ENCODE measurements at regions not wholly inside any gene's neighbourhood (a gene's known extent, or its start where the extent isn't known, plus 50 kb on each side); places are given as distances from the start of the nearest gene placed in this dataset.

- no peak for DNase-seq (ENCODE audit: low read depth)
These were observed 89.0 kb upstream of the PHYHIPL start for GRCh38 chr10:59087486-59087885.

- no peak for DNase-seq (ENCODE audit: low read depth)
These were observed 87.4 kb upstream of the PHYHIPL start for GRCh38 chr10:59088912-59089573.

GRCh38 chr10:59090817-59091622 lies 85.4 kb upstream of the PHYHIPL start:
- DNase-seq (ENCODE audit: low read depth): no peak

GRCh38 chr10:59093461-59093860 lies 83.0 kb upstream of the PHYHIPL start:
- no peak for DNase-seq (ENCODE audit: low read depth)

- DNase-seq (ENCODE audit: low read depth): no peak
These were observed 79.8 kb upstream of the PHYHIPL start for GRCh38 chr10:59096631-59097030.

DNA sequence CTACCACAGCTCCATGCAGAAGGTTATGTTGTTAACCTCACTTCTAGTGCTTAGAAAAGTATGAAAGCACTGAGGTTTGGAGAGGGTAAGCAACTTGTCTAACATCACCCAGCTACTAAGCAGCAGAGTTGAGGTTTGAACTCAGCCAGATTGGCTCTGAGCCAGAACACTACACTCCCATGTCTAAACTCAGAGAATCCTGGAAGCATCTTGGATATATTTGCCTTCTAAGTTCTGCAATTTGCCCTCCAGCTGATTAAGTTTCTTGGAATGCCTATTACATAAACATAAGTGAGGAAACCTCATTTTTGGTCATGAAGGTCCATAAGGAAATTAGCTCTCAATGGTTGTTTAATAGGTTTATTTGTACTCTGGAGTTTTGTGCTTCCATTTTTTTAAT lies 78.1 kb upstream of the PHYHIPL start:
- DNase-seq (ENCODE audit: low read depth): peak; percentile 67

- DNase-seq (ENCODE audit: low read depth): peak; percentile 49
These were observed 77.5 kb upstream of the PHYHIPL start for GRCh38 chr10:59098831-59099452.

- DNase-seq (ENCODE audit: low read depth): no peak
These were observed 77.0 kb upstream of the PHYHIPL start for GRCh38 chr10:59099481-59099880.

GRCh38 chr10:59102394-59102793 lies 74.0 kb upstream of the PHYHIPL start:
- no peak for DNase-seq (ENCODE audit: low read depth)

DNA sequence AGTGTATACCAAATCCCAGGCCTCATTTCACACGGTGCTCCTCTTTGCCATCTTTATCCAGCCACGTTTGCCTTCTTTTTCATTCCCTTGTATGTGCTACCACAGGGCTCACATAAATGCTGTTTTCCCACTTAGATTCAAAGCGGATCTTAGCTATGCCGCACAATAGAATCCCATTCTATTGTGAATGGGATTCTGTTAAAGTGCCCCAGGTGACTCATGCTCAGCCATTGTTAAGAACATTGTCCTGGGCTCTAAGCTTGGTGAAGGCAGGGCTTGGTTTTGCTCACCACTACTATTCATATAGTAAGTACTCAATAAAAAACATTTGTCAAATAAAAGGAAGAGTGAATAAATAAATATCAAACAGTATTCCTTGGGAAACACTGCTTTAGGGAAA lies 72.3 kb upstream of the PHYHIPL start:
- no peak for DNase-seq (ENCODE audit: low read depth)

- no peak for DNase-seq (ENCODE audit: low read depth)
These were observed 70.0 kb upstream of the PHYHIPL start for GRCh38 chr10:59106441-59106840.

GRCh38 chr10:59107147-59107546 lies 69.3 kb upstream of the PHYHIPL start:
- DNase-seq (ENCODE audit: low read depth): no peak

GRCh38 chr10:59108296-59108870 lies 68.1 kb upstream of the PHYHIPL start:
- DNase-seq (ENCODE audit: low read depth): no peak

GRCh38 chr10:59108886-59109288 lies 67.6 kb upstream of the PHYHIPL start:
- no peak for DNase-seq (ENCODE audit: low read depth)

DNA sequence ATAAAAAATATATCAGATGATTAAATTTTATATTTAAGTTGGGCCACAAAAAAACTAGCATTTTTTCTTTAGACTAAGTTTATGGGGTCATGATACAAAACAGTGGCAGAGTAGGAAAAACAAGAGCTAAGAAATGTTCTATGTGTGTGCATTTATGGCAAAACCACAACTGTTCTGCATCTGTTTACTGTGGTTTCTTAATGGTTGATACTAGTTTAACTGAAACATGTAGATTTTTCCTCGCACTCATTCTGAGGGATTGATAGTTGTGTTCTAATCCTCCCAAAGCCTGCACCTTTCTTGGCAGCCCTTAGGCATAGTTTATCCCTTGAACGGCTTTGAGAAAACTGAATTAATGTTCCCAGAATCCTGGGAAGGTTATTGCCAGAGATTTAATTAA lies 66.6 kb upstream of the PHYHIPL start:
- no peak for DNase-seq (ENCODE audit: low read depth)

DNA sequence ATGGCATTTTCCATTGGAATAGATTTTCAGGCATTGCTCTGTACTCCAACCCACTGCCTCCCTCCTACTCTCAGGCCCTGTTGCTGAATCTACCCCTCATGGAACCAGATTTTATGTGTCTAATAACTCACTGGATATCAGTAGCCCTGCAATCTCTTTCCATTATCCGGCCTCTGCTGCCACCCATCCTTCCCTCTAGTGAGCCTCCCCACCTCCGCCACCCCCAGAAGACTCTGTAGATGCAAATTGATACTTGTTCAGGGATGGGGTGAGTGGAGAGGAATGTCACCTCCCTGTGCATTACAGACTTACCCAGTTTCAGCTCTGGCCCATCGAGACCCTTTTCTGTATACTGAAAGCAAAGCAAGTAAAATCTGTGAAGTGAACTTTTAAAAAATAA lies 52.3 kb upstream of the PHYHIPL start:
- DNase-seq (ENCODE audit: low read depth): no peak

DNA sequence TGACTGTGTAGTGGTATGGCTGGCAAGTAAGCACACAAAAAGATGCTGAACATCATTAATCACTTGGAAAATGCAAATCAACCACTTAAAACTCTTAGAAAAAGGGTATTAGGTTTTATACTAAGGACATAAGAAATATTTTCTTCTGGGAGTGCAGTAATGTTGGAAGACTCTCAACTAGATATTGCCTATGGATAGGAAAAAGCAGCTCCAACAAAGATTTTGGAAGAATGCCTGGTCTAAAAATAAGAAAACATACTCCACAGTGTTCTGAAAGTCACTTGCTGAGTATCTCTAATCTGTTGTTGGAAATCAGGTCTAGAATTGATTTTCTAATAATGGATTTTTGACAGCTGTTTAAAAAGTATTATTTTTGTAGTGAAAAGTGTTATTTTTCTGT lies 50.8 kb upstream of the PHYHIPL start:
- no peak for DNase-seq (ENCODE audit: low read depth)

DNA sequence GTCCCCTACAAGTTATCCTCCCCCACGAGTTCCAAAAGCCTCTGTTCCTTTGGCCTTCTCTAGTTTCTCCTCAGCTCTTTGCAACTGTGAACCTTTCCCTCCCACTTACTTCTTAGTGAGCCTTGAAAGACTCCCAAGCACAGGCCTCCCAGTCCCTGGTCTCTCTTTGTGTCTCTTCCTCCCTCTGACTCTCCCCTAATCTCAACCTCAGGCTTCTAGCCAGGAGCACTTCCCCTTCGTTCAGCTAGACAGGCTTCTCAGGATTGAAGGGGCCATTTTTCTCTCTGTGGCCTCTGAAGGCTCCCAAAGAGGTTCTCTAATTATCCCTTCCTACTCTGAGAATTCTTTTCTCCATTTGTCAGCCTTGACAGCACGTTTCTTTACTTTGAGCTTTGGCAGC lies 50.2 kb upstream of the PHYHIPL start:
- DNase-seq (ENCODE audit: low read depth): no peak
